ENCODE measurements at regions not wholly inside any gene's neighbourhood (a gene's known extent, or its start where the extent isn't known, plus 50 kb on each side); places are given as distances from the start of the nearest gene placed in this dataset.
"Not testable (repeated sequence)": the region's sequence is repeated elsewhere in the genome, so short reads cannot be mapped to it uniquely, and the experiment has no call there.

GRCh38 chr10:61612450-61612849 lies 50.3 kb upstream of the CABCOCO1 start:
- no peak for DNase-seq

DNA sequence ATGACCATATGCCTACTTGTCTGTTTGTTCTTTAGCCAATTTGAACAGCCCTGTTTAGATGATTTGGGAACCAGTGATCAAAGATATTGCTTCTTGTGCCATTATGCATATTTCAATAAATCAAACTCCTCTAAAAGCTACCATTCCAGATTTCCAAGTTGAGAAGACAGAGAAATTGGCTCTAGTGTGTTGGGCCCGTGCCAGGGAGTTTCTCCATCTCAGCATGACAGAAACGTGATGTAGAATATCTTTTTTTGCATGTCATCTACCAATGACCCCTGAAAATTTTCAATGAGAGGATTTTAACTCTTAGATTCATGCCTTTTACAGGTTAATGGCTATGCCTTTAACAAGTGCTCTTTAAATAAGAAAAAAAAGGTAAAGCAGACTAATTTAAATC lies 50.7 kb upstream of the CABCOCO1 start:
- DNase-seq = no peak

GRCh38 chr10:61609701-61610100 lies 53.0 kb upstream of the CABCOCO1 start:
- DNase-seq = no peak

GRCh38 chr10:61608255-61609033 lies 54.3 kb upstream of the CABCOCO1 start:
- no peak for DNase-seq

GRCh38 chr10:61606959-61607907 lies 55.5 kb upstream of the CABCOCO1 start:
- no peak for DNase-seq

GRCh38 chr10:61605221-61605620 lies 57.5 kb upstream of the CABCOCO1 start:
- no peak for DNase-seq

DNA sequence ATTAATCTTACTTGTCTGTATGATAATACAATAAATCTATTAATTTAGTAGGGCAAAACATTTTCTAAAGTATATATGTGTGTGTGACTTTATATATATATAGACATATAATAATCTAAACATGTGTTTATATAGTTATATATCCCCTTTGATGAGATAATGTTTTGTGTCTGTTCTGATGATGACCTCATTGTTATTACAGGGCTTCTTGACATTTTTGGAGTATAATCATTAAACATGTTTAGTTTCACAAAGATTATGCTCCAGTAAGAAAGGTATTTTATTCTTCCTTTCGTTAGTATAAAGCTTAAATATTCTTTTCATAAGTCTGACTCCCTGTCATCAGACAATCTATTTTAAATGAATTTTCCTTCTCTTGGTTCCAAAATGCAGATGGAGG lies 62.3 kb upstream of the CABCOCO1 start:
- DNase-seq = no peak

DNA sequence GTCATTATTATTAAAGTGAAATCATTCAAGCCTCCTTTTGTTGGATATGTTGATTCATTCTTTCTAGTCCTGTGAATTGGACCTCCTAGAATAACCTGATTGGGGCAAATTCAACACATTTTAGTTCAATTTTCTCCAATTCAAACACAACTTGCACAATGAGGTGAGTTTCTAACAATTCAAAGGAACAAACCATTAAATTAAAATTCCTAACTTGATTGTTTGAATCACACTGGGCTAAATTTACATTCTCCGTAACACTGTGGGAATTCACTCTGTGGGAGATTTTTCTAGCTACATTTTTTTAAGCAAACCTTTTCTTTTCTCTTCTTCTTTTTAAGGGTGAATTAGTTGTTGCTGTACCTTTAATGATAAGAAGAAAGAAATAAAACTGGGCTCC lies 68.3 kb upstream of the CABCOCO1 start:
- DNase-seq = no peak

GRCh38 chr10:61592581-61592980 lies 70.1 kb upstream of the CABCOCO1 start:
- DNase-seq = peak; percentile 0

- no peak for DNase-seq
These were observed 73.0 kb upstream of the CABCOCO1 start for GRCh38 chr10:61589547-61590243.

GRCh38 chr10:61588770-61589211 lies 73.9 kb upstream of the CABCOCO1 start:
- no peak for DNase-seq

DNA sequence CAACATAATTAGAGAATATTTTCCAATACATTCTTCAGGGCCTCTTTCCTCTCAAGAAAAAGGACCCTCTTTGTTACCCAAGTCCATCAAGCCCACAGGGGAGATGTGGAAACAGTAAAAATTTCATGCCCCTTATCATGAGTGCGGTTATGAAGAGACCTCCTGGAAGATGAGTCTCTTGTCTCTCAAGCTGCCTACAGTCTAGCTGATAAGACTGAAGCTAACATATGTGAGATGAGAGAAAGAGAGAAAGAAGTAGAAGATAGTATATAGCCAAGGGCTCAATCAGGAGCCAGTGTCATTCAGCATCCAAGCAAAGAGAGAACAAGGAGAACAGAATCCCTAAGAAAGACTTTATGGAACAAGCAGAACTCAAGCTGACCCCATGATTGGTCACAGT lies 75.9 kb upstream of the CABCOCO1 start:
- DNase-seq = no peak

- no peak for DNase-seq
These were observed 82.1 kb upstream of the CABCOCO1 start for GRCh38 chr10:61580608-61581007.

GRCh38 chr10:61570204-61570603 lies 92.5 kb upstream of the CABCOCO1 start:
- not testable (repeated sequence) for DNase-seq

- DNase-seq = no peak
These were observed 95.0 kb upstream of the CABCOCO1 start for GRCh38 chr10:61567729-61568128.

- no peak for DNase-seq
These were observed 96.7 kb upstream of the CABCOCO1 start for GRCh38 chr10:61565819-61566560.

DNA sequence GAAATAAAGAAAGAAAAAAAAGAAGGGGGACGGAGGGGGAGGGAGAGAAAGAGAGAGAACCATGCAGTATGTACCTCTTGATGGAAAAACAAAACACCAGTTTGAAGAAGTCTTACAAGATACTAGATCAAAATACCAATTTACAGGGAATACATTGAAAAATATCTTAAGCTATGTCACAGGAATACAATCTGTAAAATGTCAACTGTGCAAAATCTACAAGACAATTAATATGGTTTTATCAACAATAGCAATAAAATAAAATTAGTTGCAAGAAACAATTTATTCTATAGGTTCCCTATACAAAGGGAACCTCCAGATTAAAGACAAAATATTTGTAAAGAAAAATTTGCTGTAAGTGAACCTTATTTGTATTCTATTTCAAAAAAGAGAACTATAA lies 98.3 kb upstream of the CABCOCO1 start:
- no peak for DNase-seq

- DNase-seq = no peak
These were observed 103.1 kb upstream of the CABCOCO1 start for GRCh38 chr10:61559615-61560014.

DNA sequence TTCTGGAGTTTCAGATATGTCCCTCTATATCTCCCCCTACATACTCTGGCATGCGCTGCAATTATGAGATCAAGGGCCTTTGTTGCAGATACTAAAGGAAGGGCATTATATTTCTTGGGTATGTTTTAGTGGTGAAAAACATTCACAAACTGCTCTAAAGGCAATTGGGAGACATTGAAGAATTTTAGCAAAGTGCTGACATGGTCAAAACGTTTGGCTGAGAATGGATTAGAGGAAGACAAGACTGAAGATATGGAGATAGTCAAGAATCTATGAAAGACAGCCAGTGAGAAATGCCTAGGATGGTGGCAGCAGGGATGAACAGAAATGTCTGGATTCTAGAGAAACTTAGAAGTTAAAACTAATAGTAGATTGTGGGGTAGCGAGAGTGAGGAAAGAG lies 104.5 kb upstream of the CABCOCO1 start:
- DNase-seq = no peak

DNA sequence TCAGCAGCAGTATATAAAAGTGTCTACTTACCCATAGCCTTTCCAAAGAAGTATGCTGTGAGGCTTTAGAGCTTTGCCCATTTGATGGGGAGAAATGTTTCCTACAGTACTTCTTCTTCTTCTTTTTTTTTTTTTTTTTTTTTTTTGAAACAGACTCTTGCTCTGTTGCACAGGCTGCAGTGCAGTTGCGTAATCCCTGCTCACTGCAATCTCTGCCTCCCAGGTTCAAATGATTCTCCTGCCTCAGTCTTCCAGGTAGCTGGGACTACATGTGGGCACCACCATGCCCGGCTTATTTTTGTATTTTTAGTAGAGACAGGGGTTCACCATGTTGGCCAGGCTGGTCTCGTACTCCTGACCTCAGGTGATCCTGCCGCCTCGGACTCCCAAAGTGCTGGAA lies 101.7 kb upstream of the TMEM26 start:
- DNase-seq = no peak

DNA sequence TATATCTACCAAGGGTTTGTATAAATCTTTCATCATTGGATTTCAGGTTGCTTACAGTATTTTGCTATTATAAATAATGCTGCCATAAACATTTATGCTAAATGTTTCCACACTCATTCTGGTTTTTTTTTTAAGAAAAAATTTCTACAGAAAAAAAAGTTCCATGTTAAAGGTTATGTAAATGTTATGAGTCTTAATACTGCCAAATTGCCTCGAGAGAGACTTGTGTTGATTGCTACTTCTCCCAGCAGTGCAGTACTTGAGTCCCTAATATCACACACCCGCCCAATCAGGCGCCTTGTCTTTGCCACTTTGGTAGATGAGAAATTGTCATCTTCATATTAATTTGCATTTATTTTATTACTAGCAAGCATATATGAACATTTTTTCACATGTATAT lies 96.7 kb upstream of the TMEM26 start:
- DNase-seq = no peak

DNA sequence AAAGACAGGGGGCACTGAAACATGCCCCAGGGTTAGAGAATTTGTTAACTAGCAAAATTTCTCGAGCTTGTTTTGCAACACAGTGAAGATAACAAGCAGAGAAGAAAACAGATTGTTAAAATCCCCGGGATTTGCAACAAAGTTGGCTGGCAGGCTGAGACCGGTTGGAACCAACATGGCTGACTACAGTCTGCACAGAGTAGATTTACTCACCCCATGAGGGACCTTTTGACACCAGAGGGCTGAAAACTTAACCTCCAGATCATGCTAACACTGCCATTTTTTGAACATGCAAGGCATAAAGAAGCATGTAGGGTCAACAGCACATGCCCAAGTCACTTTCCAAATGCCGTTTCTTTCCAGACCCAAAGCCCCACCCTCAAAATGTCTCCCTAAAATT lies 95.2 kb upstream of the TMEM26 start:
- DNase-seq = no peak

DNA sequence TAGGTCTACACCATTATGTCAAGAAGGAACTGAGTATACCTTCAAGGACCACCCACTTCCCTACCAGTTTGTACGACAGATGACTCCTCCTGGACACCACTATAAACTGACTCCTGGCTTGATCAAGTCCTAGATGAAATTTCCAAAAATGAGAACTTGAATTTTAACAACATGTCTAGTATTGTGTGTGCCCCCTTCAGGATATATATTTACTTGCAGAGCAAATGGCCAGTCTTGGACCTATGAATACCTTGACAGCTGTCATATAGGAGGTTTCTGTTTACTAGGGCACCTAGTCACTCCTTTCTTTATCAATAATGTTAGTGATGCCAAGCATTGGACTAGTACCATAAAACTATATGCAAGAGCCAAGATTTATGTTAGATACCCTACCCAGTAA lies 94.1 kb upstream of the TMEM26 start:
- DNase-seq = no peak
